GM19238 (cell line): ENCODE measurements at regions not wholly inside any gene's neighbourhood (a gene's known extent, or its start where the extent isn't known, plus 50 kb on each side); places are given as distances from the start of the nearest gene placed in this dataset.

Experiments used
- DNase-seq: peaks from one replicate; pipeline ENCODE4 v3.0.0; 2011; ENCODE audit warnings: low spot score; ENCODE audit not compliant: insufficient read length

- DNase-seq: no peak
Observed at GRCh38 chr6:166050559-166050958, 117.1 kb downstream of the TBXT start.

DNA sequence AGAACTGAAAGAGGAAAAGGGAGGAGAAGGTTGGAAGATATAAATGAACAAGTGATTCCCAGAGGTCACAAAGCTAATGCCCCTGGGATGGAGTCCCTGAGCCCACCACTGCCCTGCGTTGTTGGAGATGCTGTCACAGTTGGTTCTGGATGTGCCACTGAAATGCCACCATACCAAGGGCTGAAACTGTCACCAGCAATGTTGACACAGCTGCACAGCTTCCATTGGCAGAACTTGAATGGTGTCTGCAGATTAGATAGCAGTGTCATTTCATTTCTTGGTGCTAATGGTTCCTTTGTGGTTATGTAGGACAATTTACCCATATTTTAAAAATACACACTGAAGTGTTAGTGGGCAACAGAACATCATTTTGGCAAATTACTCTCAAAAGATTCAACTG, 120.7 kb downstream of the TBXT start:
- no peak for DNase-seq

GRCh38 chr6:166046226-166046625, 121.4 kb downstream of the TBXT start:
- no peak for DNase-seq

GRCh38 chr6:166045860-166046200, 121.8 kb downstream of the TBXT start:
- no peak for DNase-seq

- no peak for DNase-seq
Observed at GRCh38 chr6:166045173-166045859, 122.3 kb downstream of the TBXT start.

DNA sequence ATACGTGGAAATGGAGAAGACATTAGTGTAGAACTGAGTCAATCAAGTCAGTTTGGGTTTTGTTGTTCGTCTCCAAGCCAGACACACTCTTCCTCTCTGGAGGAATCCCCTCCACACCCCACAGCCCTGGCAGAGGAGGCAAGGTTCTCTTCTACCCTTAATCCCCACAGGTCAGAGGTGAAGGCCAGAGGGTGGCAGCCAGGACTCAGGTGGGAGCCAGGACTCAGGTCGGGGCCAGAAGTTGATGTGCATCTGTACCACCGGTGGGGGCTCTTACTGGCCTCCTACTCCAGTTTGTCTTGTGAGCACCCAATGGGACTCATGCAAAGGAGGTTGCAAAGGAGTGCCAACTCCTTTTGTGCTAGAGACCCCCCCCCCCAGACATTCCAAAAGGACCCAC, 126.4 kb downstream of the TBXT start:
- no peak for DNase-seq

GRCh38 chr6:166040292-166040691, 127.4 kb downstream of the TBXT start:
- DNase-seq: no peak

DNA sequence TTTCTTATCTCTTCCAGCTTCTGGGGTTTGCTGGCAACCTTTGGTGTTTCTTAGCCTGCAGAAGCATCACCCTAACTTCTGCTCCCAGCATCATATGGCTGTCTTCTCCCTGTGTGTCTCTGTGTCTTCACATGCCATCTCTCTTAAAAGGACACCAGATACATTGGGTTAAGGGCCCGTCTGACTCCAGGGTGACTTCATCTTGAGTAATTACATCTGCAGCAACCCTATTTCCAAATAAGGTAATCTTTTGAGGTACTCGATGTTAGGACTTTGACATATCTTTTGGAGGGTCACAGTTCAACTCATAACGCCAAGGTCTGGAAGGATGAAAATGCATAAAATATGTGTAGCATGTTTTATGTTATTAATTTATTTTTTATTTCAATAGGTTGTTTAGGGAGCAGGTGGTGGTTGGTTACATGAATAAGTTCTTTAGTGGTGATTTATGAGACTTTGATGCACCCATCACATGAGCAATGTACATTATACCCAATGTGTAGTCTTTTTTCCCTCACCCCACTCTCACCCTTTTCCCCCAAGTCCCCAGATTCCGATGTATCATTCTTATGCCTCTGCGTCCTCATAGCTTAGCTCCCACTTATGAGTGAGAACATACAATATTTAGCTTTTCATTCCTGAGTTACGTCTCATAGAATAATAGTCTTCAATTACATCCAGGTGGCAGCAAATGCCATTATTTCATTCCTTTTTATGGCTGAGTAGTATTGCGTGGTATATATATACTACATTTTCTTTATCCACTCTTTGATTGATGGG, 131.1 kb downstream of the TBXT start:
- DNase-seq: no peak

DNA sequence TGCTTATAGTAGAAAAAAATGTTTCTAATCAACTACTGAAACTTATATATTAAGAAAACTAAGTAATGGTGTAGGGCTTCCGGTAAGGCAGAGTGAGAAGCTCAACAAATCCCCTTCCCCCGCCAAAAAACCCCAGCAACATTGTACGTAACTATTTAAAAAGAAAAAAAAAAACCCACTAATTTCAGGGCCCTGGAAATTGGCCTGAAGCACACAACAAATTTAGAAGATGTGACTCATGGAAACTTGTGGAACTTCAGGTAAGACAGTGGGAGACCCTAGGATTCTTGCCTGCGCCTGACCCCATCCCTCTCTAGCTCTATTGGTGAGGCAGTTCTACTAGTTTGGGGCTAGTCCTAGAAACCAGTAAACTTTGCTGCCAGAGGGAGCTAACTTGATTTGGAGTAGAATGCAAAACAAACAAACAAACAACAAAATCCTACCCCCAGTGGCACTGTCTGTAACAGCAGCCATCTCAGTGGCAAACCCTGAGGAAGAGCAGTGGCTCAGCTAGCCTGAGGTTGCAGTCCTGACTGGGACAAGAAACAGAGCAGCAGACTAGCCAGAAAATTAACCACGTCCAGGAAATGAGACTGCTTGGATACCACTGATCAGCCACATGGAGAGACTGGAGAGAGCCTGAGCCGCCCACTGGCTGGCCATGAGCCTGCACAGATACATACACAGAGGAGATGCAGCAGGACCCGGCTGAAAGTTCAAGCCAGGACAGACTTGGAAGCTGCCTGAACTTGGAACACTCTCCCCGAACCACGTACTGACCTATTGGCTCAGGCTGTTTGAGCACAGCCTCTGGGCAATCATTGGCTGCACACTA, 135.1 kb downstream of the TBXT start:
- no peak for DNase-seq

- DNase-seq: no peak
Observed at GRCh38 chr6:166031275-166031674, 136.4 kb downstream of the TBXT start.

- no peak for DNase-seq
Observed at GRCh38 chr6:166029506-166029905, 138.1 kb downstream of the TBXT start.

DNA sequence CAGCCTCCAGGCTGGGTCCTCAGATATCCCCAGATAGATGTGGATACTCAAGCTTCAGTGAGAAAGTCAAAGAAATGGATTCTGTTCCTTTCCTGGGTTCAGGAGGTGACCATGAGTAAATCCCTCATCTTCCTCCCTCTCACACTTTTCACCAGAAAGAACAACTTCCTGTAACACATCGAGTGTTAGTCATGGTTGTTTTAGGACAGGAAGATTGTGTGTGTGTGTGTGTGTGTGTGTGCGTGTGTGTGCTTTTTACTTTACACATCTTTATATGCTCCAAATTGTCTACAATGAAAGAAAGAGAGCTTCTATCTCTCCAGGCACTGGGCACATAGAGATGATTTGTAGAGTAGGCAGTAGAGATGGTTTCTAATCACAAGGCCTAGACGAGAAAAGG, 139.9 kb downstream of the TBXT start:
- DNase-seq: no peak

- DNase-seq: no peak
Observed at GRCh38 chr6:166026586-166027126, 141.0 kb downstream of the TBXT start.

- DNase-seq: no peak
Observed at GRCh38 chr6:166025149-166025898, 142.3 kb downstream of the TBXT start.

- no peak for DNase-seq
Observed at GRCh38 chr6:166024252-166024651, 143.4 kb downstream of the TBXT start.

DNA sequence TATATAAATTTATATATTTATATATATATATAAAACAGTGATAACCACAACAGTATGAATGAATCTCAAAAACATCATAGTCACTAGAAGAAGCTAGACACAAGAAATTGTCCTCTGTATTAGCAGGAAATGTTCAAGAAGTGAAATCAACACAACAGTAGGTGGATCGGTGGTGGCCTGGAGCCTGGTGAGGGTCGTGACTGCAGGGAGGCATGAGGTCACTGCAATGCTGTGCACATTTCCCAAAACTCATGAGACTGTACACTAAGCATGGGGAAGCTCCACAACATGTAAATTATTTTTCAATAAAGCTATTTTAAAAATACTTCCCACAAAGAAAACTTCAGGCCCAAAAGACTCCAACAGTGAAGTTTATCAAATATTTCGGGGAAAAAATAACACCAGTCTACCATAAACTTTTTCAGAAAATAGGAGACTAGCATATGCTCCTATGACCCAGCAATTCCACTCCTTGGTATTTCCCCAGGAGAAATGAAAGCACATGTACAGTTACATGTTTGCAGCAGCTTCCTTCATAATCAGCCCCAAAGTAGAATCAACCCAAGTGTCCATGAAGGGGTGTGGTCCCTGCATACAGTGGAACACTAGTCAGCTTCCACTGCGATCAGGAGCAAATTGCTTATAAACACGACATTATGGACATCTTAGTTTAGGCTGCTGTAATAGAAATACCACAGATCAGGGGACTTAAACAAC, 144.2 kb downstream of the TBXT start:
- no peak for DNase-seq

DNA sequence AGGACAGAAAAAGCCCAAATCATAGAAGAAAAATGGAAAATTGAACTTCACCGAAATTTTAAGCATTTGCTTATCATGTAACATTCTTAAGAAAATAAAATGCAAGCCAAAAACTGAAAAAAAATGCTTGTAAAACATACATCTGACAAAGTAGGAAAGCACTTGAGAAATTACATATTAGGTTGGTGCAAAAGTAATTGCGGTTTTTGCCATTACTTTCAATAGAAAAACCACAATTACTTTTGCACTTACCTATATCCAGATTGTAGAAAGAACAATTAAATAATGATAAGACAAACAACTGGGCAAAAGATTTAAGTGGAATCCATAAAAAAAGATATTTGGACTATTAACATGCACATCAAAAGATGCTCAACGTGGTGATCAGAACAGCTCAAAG, 146.2 kb downstream of the TBXT start:
- DNase-seq: no peak

GRCh38 chr6:166019214-166019613, 148.4 kb downstream of the TBXT start:
- no peak for DNase-seq

DNA sequence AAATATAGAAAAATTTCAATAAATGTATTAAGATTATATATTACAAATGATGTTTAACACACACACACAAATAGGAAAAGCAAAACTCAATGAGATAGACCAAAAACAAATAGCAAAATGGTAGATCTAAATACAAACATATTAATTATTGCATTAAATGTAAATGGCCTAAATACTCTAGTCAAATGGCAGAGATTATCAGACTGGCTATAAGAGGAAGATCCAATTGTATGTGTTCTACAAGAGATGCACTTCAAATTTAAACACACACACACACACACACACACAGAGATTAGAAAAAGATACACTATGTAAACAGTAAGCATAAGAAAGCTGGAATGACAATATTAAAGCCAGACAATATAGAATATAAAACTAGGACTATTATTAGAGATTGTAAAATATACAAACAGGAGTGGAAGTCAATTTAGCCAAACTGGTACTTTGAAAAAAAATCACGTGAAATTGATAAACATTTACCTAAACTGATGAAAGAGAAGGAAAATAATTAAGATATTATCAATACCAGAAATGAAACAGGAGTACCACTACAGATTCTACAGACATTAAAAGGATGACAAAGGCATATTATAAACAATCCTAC, 150.5 kb downstream of the TBXT start:
- no peak for DNase-seq

DNA sequence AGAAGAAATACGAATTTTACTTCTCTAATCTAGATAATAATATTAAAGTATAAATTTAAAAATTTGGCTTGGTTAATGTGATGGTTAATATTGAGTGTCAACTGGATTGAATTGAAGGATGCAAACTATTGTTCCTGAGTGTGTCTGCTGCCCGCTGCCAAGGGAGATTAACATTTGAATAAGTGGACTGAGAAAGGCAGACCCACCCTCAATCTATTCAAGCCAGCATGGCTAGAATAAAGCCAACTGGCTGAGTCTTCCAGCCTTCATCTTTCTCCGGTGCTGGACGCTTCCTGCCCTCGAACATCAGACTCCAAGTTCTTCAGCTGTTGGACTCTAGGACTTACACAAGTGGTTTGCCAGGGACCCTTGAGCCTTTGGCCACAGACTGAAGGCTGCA, 152.7 kb downstream of the TBXT start:
- DNase-seq: no peak
